GM18909 (cell line): ENCODE measurements at regions not wholly inside any gene's neighbourhood (a gene's known extent, or its start where the extent isn't known, plus 50 kb on each side); places are given as distances from the start of the nearest gene placed in this dataset.

Experiments used
- ATAC-seq: cut with Tn5 transposase; IDR thresholded peaks from one replicate; pipeline ENCODE4 v1.9.1; 2021; ENCODE audit warnings: mild to moderate bottlenecking; ENCODE audit not compliant: unreplicated experiment, poor library complexity

DNA sequence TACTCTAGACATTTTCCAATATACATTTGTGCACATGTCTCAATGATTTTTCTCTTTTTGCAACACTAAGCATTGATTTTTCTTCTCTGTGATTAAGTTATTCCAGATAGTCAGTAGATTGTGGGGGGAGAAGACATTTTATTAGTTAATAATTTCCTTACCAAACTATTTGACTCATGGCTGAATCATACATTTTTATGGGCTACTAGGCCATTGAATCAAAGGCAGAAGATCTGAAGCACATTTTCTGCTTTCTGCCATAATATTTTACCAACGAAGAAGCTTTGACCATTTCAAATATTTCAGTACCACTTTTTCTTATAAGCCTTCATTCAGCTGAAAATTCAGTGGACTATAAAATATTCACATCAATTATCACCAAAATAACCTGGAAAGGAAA lies 175.6 kb downstream of the IRX2 start:
- ATAC-seq = no peak

DNA sequence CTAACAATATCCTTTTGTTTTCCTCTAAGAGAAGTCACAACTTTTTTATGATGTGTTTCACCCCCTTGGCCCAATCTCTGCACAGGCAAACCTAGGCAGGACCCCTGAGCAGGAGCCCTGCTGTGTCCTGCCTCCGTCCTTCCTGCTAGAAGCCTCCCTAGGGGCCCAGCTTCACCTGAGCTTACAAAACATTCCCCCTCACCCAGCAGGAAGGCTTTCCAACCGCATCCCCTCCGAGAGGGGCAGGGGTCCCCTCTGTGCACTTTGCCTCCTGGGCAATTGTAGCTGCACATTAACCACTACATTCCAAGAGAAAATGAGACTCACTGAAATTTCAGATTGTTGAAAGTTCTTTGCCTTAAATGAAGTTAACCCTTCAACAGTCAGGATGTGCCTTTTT lies 176.2 kb downstream of the IRX2 start:
- no peak for ATAC-seq

- no peak for ATAC-seq
Observed at GRCh38 chr5:2574155-2574554, 177.3 kb downstream of the IRX2 start.

- ATAC-seq = no peak
Observed at GRCh38 chr5:2570586-2570985, 180.9 kb downstream of the IRX2 start.

DNA sequence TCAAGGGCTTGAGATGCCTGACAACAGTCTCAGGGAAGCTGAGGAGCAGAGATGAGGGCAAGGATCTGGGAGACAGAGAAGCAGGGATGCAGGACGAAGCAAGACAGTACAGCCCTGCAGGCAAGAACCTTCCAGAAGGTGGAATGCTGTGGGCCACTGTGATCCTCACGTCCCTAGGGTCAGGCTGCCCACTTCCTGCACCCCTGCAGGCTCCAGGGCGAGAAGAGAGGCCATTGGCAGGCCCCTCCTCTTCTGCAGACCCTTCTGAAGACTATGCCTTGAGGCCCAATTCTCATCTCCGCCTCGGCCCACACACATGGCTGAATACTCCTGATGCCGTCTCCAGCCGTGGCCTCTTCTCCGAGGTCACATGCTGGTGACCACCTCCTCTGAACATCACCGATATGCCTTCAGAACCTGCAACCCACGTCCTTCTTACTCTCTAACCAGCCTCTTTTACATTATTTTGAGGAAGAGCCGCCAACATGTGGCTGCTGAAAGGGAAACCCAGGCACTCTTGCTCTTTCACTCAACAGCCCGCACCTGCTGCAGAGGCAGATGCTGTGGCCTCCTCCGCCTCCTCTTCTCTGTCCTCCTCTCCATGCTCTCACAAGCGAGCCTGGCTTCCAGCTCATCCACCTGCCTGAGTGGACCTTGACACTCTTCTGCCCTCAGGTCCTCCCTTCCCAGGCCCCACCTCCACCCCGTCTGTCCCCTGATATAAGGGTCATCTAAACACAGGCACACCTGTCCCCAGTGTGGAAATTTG lies 181.5 kb downstream of the IRX2 start:
- no peak for ATAC-seq

DNA sequence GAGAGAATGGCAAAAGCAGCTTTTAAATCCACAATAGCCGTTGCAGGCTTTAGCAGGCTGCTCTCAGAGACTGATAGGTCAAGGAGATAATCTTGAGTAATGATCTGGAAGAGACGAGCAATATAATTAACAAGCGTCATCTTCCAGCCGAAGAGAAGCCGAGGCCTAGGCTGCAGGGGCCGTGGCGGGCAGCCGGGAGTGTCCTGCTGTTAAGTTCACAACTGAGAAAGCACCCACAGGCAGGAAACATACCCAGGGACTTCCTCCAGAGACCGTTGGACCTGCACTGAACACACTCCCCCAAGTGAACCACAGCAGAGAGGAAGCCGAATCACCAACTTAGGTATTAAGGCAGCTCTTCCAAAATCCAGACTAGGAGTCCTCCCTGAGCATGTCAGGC lies 182.3 kb downstream of the IRX2 start:
- ATAC-seq = no peak

DNA sequence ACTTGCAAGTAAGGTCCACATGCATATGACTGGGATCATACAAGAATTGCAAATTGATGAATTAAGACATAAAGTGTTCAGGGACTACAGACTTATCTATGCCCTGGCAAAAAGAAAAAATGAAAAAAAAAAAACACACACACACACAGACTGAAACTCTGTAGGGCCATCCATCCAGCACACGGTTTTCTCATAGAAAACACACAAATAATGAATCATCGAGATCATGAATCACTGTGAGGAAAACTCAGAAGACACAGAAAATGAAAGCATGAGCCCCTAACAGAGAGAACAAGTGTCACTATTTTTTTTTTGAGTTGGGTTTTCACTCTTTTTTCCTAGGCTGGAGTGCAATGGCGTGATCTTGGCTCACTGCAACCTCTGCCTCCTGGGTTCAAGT lies 185.2 kb downstream of the IRX2 start:
- ATAC-seq = no peak

GRCh38 chr5:2565147-2565546 lies 186.3 kb downstream of the IRX2 start:
- ATAC-seq = no peak

DNA sequence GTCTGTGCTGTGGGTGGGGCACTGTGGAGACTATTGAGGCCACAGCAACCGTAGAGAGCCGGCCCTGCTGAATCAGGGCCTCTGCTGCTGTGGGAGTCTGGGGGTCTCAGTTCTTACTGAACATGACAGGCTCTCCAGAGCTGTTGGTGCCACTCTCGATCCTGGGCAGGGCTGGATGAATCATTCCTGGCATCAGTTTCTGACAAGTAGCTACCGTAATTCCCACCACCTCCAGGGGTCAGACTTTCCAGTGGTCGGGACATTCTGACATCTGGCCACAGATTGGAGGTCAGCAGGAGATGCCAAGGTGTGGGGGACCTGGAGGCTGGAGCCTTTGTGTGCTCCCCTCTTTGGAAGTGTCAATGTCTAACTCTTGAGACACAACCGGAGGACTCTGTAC lies 188.4 kb downstream of the IRX2 start:
- ATAC-seq = no peak

- ATAC-seq = no peak
Observed at GRCh38 chr5:2562036-2562435, 189.4 kb downstream of the IRX2 start.

DNA sequence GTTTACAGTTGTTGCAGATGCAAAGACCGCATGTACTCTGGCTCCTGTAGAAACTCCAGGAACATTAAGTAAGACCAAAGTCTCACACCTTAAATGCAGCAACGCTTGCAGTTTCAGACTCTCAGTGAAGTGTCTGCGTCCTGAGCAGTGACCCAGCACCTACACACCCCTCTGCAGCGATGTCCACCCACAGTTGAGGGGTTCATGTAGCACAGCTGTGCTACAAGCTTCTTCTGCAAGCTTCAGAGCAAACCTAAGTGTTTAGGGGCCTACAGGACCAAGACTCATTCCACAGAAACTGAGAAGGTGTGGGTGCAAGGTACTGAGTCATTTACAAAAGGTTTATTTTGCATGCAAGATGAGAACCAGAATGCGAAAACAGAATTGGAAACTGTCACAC lies 191.0 kb downstream of the IRX2 start:
- ATAC-seq = no peak

DNA sequence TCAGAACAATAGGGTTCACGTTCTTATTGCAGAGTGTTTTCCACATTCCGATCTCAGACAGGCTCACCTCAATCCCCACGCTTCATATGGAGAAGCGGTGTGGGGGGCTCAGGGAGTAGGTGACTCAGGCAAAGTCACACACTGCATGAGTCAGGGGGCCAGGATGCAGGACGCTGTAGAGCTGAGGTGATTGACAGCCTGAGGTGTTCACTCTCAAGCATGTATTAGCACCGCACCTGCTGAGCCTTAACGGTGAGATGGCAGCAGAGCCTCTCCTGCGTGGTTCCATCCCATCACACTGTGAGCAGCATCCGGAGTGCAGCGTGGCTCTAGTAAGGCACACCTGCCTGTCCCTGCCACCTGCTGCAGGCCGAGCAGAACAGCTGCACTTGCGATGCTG lies 194.0 kb downstream of the IRX2 start:
- ATAC-seq = no peak

GRCh38 chr5:2556375-2556966 lies 195.0 kb downstream of the IRX2 start:
- no peak for ATAC-seq

DNA sequence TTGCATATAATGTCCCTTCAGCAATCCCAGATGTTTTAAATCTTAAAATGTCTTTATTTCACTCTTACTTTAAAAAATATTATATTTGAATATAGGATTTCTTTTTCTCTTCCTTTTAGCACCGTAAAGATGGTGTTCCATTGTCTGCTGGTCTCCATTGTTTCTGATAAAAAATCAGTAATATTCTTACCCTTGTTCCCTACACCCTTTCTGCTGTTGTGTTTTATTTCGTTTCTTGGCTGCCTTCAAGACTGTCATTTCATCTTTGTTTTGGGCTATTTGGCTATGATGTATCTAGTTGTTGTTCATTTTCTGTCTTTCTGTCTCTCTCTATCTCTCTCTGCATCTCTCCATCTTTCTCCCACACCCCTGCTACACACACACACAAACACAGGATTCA lies 197.9 kb downstream of the IRX2 start:
- ATAC-seq = no peak

GRCh38 chr5:2550509-2550908 lies 201.0 kb downstream of the IRX2 start:
- ATAC-seq = no peak

DNA sequence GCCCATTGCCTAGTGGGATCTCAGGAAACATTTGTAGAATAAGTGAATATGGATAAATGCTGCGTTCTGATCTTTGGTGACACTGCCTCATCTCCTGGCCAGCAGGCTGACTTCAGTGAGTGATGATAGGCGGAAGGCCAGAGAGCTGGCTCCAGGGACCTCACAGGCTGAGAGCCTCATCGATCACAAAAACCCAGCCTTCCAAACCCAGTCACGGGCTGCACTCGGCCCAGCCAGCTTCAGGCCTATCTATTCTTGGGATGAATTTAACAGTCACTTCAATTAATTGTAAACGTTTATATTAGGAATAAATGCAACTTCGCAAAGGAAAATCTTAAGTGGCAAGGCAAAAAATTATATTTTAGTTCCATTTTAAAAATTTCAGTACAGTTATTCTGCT lies 201.6 kb downstream of the IRX2 start:
- no peak for ATAC-seq

- no peak for ATAC-seq
Observed at GRCh38 chr5:2549354-2549753, 202.1 kb downstream of the IRX2 start.

DNA sequence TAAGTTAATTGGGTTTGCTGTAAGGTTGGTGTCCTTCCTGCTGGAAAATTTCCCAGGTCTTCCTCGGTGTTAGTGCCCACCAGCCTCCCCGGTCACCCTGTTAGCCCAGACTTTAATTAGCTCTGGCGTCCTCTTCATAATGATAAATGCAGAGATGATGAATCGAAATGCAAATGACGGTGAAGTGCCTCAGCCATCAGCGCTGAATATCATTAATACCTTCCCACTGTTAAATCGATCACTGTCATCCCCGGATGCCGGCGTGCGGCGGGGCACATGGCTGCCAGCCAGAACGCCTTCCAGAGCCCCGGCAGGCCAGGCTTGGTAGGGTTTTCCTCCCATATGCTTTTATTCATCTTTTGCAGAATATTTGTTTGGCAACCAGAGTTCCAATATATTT lies 204.5 kb downstream of the IRX2 start:
- ATAC-seq = no peak

DNA sequence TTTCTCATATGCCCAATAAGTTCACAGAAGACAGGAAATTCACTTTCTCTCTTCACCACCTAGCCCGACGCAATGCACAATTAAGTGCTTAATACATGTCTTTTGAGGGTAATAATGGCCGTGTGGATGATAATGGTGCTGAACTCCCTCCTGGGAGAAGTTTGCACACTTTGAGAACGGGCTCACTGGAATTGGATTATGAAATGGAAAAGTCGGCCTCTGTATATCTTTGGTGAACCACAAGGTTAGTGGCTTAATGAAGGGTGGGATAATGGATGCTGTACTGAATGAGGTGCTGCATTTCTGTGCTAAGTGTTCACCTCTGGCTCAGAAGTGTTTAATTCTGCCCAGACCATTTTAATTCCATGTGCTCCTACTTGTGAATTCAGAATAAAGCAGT lies 207.5 kb downstream of the IRX2 start:
- no peak for ATAC-seq

DNA sequence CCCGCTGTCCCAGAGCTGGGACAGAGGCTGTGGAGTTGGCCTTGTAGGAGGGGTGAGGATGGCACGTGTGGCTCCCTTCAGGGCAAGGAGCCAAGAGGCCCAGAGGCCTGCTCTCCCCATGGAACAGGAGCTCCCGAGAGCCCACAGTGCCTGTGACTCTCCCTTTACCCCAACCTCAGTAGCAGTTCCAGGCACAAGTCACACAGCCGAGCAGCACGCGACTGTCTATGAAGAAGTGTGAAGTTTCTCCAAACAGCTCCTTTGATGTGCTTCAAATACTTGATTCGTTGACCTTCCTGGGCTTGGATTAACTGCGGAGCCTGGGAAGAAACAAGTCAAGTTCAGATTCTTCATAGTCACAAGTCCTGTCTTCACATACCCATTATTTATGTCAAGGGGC lies 208.7 kb downstream of the IRX2 start:
- ATAC-seq = no peak

GRCh38 chr5:2542026-2542425 lies 209.5 kb downstream of the IRX2 start:
- no peak for ATAC-seq

DNA sequence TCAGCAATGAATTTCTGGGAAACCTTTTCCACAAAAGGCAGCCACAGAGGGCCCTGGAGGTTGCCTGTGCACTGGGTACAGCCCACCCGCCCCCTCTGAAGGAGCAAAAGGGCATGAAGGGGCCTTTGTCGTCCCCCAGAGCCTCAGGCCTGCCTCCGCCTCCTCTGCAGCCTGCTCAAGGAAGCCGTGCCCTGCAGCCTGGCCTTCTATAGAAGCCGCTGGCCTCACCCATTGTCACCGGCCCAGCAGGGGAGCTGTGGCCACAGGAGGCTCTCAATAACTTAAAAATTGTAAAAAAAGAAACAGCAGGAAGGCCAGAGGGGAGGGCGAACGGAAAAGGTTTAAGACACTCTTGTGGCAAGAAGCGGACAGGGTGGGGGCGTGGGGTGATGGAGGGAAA lies 213.3 kb downstream of the IRX2 start:
- ATAC-seq = no peak
